GM19035 (cell line): ENCODE measurements at regions not wholly inside any gene's neighbourhood (a gene's known extent, or its start where the extent isn't known, plus 50 kb on each side); places are given as distances from the start of the nearest gene placed in this dataset.
"Not testable (repeated sequence)": the region's sequence is repeated elsewhere in the genome, so short reads cannot be mapped to it uniquely, and the experiment has no call there.

ENCODE experiments used
- ATAC-seq: cut with Tn5 transposase; IDR thresholded peaks from one replicate; pipeline ENCODE4 v1.9.1; 2021; ENCODE audit not compliant: unreplicated experiment

DNA sequence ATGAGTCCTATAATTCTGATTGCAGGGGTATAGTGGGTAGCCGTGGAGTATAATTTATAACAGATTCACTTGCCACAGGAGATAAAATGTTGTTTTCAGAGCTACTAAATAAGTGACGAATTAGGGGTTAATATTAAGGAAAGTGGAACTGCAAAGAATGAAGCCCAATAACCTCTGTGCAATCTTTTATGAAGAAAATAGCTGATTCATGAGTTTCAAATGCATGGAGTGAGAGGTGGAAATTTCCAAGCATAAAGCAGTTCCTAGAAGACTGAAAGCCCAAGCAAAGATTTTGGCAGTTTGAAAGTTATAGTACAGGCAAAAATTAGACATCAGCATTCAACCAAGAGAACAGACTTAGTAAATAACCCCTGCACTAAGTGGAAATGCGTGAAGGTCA, 1782.4 kb upstream of the PCDH10 start:
- no peak for ATAC-seq

DNA sequence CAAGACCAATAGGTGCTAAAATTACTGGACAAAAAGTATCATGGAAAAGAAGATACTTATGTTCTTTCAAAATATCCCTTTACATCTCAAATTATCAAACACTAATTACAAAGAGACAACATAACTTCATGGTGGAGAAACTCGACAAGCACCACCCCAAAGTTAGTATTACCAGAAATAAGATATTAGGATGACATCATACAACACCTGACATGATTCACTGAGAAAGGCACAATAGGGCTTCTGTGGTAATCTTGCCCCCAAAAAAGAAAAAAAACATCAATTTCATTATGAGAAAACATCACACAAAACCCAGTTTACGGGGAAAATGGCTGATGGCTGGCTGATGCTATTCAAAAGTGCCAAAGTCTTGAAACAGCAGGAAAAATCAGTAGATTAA, 1781.7 kb upstream of the PCDH10 start:
- no peak for ATAC-seq

DNA sequence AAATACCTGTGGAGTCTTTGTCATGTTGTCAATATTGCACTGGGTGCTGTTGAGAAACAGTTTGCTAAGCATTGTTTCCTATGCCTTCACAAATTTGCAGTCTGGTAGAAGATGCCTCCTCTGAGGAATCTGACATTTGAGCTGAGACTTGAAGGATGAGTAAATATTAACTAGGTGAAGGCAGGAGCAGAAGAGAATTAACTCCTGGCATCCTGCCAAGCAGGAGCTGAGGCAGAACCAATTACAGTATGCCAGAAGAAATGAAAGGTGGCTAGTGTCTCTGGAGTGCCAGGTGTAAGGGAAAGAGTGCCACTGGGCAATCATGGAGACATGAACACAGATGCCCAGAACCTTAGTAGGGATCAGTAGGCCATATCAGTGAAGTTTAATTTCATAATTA, 1778.2 kb upstream of the PCDH10 start:
- no peak for ATAC-seq

DNA sequence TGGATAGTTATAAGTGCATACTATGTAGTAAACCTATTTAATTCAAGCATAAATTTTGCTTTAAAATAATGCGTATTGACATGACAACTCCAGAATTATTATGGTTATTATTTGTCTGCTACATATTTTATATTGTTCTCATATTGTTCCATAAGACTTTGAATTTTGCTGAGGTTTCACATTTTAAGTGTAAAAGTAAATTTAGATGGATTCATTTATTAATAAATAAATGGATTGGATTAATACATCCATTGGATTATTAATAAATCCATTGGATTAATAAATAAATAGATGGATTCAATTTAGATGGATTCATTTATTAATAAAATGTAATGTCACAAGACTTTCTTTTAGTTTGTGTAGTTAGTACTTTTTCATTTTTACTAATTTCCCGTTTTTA, 1768.0 kb upstream of the PCDH10 start:
- no peak for ATAC-seq

DNA sequence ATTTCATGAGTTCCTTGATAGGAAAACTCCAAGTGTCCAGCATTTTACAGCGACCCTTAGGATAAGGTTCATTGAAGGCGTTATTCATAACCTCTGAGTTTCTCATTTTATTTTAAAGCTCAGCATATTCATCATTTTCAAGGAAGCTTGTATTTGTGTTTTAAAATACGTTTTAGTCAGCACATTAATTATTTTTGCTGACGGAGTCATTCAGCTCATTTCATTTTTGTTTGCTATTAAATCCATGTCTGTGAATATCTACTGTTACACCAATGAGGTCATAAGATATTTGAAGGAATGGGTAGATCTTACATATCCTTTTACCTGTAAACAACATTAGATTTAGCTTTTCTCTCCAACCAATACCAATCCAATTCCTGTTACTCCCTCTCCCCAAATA, 1766.3 kb upstream of the PCDH10 start:
- ATAC-seq = no peak

DNA sequence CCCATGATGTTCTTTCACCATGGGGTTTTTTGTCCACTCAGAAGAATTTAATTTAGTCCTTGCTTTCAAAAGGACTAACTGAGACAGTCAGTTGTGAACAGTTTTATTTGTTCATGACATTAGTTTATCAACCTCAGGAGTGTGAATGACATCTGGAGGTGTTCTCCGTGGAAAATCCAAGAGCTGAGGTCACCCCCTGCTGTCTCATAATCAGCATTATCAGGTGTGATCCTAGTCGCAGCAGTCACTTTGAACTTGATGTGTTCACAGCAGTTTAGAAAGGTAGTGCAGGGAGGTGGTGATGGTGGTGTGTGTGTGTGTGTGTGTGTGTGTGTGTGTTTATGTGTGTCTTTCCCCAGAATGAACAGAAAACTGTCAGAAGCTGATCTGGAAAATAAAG, 1760.8 kb upstream of the PCDH10 start:
- ATAC-seq = no peak

DNA sequence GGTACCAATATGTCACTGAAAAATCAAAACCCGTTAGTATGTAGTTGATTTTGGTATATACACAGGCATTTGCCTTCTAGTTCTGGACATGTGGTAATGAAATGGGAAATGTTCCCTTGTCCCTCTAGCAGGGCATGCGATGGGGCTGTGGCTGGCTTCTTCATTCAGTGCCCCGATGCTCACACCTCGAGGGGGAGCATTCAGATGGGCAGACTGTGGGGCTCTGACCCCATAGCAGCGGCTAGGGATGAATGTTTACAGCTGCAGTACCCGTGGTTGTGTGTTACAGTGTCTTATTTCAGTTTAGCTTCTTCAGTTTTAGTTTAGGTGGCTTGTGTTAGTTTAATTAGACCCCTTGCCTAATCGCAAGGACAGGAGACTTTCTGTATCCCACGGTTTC, 1741.0 kb upstream of the PCDH10 start:
- no peak for ATAC-seq

DNA sequence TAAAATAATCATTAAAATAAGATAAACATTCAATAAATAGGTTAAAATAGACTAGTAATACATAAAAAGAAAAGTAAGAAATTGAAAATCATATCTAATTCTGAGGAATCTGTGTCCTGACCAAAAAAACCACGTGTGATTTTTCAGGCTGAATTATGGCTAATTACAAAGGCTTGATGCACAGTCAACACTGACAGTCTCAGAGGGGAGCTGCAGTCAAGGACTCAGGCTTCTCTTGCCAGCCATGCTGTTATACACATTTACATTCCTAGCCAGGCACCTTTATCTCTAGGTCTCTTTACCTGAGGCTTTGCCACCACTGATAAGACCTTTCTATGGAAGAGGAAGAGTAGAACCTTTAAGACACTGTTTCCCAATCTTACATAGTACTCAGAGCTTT, 1737.7 kb upstream of the PCDH10 start:
- no peak for ATAC-seq

DNA sequence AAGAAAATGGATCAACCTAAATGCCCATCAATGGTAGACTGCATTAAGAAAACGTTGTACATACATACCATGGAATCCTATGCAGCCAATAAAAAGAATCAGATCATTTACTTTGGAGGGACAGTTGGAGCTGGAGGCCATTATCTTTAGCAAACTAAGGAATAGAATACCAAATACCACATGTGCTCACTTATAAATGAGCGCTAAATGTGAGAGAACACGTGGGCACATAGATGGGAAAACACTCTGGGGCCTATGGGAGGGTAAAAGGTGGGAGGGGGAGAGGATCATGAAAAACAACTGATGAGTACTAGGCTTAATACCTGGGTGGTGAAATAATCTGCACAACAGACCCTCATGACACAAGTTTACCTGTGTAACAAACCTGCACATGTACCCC, 1729.9 kb upstream of the PCDH10 start:
- no peak for ATAC-seq

DNA sequence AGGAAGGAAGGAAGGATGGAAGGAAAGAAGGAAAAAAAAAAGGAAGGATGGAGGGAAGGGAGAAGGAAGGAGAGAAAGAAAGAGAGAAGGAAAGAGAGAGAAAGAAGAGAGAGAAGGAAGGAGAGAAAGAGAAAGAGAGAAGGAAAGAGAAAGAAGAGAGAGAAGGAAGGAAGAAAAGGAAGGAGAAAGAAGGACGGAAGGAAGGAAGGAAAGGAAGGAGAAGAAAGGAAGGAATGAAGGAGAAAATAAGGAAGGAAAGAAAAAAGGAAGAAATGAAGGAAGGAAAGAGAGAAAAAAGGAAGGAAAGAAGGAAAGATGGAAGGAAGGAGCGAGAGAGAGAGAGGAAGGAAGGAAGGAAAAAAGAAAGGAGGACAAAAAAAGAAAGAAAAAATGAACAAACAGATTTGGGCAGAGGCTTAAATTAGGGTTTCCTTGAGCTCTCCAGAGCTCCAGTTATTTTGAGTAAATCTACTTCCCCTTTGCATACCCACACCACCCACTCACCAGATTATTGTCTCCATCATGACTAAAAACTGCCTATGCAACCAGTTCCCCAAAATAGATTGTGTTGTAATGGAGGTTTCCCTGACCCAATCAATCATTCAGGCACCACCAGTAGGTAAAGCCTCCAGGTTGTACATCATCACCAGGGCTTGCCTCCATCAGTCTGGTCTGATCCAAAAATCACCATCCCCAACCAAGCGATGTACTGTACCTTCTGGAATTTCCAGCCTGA, 1722.9 kb upstream of the PCDH10 start:
- ATAC-seq = peak; percentile 73

DNA sequence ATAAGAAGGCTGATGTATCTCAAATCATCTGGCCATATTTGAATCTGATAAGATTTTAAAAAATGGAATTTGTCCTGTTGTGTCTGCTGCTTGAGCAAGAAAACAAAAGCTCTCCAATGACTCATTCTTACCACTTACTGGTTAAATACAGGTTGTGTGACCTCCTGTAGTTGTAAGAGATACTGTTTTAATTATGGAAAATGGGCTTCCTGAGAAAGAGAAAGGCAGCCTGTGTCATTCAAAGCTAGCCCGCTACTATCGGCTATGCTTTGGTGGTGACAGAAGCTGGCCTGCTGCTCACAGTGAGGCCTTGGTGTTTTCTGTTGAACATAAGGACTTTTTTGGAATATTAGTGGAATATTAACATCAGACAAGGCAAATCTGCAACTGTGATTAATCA, 1722.1 kb upstream of the PCDH10 start:
- ATAC-seq = peak; percentile 33

DNA sequence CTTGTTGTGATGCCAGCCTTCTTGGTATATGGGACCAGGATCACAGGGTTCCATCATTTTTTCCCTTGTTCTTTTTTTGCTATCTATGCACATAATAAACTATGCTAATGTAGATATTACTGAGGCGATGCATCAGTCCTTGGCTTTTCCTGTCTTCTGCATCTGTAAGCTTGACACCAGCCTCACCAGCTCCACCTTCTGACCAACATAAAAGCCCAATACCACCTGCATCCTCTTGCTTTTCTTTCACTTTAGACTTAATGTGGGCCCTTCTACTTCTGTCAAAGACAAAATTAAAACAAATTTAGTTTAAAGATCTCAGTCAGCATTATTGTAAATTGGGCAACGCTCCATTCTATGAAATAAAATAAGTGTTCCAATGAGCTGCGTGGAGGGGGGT, 1718.8 kb upstream of the PCDH10 start:
- no peak for ATAC-seq

DNA sequence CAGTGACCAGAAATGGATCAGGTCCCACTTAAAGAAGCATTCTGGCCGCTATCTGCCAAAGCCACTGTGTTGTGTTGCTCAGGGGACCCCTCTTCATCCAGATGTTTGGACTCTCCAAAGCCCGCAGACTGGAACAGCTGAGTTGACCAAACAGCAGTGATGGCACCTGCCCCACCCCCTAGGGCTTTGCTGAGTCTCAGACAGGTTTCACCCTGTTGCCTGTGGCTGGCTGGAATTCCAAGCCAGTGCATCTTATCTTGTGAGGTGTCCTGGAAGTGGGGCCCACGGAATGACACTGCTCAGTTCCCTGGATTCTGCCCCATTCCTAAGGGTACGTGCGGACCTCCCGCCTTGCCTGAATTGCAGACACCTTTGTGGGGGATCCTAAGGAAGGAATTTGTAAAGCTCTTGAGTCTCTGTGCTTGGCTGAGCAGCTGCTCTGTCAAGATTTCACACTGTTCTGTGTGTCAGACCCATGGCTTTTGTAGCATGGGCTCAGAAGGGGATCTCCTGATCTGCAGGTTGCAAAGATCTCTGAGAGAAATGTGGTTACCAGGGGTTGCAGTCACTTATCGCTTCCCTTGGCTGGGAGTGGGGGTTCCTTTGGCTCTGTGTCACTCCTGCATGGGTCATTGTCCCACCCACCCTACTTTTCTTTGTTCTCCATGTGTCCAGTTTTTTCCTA, 1707.9 kb upstream of the PCDH10 start:
- no peak for ATAC-seq

DNA sequence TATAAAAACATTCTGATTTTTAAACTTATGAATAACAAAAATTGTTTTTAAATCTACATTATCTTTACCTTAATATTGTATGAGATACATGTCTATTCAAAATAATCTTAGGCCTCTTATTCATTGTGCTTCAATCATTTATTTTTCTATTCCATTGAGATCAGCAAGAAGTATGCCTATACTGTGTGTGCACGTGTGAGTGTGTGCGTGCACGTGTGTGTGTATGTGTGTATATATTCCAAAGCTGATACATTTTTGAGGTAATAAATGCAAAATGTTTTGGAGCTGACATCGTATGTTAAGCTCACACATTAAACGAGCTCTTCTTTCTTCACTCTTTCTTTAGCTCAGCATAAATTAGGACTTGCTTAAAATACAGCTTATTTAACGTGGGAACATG, 1701.2 kb upstream of the PCDH10 start:
- no peak for ATAC-seq

DNA sequence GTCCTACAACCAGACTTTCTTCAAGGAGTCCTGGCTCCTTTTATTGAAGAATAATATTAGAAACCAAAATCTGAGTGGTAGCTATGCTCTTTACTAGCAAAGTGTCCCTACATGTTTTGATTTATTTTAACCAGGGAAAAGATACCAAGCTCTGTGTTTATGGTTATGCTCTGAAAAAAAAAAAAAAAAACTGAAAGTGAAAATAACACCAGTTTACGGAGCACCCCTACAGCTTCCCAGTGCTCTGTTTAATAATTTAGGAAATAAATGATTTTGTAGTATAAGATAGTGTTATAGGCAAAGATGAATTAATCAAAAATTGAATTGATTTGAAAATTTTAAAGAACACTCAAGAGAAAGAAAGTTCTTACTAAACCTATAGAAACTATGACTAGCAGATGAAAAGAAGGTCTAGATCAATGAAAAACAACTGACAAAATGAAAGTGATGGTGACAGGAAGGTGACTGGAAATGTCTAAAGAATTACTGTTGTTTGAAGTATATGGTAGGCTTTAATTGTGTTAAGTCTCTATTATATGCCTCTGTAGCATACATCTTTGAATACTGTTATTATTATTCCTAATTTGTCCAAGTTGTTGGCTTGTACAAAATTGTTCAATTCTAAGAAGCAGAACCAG, 1698.4 kb upstream of the PCDH10 start:
- ATAC-seq = peak; percentile 53

DNA sequence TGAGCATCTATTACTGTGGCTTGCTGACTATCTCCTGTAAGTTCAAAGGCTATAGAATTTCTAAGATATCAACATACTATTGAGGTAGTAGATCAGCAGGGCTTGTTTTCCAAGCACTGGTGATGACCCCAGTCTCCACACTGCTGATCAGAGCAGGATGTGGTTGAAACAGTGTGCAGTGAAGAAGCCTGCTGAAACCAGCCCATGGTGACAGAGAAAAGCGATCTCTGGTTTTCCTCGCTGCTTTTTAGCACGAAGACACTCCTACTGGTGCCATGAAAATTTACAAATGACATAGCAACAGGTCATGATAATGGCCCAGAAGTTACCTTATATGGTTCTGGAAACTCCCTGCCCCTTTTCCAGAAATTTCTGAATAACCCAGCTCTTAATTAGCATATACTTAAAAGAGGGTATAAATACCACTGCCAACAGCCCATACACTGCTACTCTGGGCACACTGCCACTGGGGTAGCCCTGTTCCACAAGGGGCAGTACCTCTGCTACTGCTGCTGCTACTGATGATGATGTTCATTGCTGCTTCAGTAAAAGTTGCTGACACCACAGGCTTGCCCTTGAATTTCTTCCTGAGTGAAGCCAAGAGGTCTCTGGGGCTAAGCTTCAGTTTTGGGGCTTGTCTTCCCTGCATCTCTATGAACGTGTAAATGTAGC, 1689.5 kb upstream of the PCDH10 start:
- ATAC-seq = peak; percentile 80

DNA sequence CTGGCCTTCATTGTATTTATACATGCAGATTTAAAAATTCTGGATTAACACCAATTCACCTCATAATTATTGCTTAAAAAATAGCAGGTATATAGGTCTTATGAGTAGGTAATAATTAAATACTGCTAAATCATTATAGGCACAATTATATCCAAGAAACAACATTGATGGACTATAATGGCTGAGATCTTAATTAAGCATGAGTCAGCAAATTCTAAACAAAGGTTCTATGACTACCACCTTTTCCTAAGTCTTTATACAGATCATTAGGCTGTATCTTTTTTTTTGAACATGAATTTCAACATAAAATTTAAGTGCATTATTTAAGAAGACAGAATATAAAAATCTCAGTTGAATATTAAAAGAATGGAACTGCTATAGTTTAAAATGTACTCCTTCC, 1678.7 kb upstream of the PCDH10 start:
- ATAC-seq = no peak

DNA sequence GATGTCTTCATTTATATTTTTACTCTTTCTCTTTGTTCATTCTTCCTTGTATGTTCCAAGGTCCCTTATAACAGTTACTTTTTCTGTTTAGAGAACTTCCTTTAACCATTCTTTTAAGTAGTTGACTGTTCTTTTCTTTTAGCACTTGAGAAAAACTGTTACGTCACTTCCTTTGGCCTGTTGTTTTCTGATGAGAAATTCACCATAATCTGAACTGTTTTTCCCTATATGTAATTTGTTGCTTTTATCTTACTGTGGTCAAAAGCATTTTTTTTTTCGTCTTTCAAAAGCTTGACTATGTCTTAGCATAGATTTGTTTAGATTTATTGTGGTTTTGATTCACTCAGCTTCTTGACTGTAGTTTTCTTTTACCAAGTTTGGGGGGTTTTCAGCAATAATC, 1660.3 kb upstream of the PCDH10 start:
- ATAC-seq = no peak

DNA sequence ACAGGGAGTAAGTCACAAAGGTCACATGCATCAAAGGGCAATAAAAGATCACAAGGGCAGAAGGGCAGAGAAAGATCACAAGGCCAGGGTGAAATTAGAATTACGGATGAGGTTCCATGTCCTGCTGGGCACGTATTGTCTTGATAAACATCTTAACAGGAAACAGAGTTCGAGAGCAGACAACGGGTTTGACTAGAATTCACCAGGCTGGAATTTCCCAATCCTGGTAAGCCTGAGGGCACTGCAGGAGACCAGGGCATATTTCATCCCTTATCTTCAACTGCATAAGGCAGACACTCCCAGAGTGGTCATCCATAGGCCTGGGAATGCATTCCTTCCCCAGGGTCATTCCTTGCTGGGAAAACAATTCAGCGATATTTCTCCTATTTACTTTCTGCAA, 1652.9 kb upstream of the PCDH10 start:
- ATAC-seq = not testable (repeated sequence)

DNA sequence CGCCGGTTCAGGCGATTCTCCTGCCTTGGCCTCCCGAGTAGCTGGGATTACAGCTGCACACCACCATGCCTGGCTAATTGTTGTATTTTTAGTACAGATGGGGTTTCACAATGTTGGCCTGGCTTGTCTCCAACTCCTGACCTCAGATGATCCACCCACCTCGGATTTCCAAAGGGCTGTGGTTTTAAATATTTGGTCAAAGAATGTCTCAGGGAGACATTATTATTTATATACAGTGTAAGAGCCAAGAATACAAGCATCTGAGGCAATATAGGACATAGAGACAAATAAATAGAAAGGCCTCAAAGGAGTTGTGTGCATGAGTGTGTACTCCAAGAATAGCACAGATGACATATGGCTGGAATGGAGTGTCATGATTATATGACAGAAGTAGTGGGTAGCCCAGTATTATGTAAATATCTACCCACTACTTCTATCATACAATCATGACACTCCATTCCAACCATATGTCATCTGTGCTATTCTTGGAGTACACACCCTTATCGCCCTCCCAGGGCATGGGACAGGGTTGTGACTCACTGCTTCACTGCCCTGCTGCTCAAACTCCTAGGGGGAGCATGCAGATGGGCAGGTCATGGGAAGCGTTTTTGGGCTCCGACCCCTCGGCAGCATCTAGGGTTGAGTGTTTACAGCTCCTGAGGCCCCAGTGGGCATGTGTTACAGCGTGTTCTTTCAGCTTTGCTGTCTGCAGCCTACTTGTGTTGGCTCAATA, 1649.8 kb upstream of the PCDH10 start:
- ATAC-seq = no peak

DNA sequence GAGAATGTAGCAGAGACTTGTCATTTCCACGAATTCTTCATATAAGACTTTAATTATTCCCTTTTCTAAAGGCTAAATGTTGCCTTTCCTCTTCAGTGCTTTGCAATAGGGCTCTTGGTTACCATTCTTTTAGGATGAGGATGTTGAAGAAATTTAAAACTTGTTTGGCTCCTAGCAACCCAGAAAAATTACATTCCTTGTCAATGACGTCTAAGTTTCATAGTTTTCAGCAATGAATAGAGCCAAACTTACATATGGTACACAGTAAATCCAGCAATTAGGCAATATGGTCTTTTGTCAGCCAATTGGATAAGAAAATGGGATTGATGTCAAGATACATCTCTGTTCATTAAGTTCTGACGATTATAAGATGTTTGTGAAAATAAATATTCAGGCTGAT, 1639.6 kb upstream of the PCDH10 start:
- no peak for ATAC-seq
